Dendritic cell treated with granulocyte-macrophage colony-stimulating factor and Interleukin-4, amounts not matched to agents 40 ng/mL and 50 ng/mL, for 4 days (primary cell): ENCODE measurements at regions not wholly inside any gene's neighbourhood (a gene's known extent, or its start where the extent isn't known, plus 50 kb on each side); places are given as distances from the start of the nearest gene placed in this dataset.

Experiments
- H3K27ac Mint-ChIP-seq: one replicate; pipeline ENCODE4 v1.8.0; 2022; ENCODE audit warnings: mild to moderate bottlenecking, mixed read lengths
- H3K27me3 Mint-ChIP-seq: one replicate; pipeline ENCODE4 v1.8.0; 2022; ENCODE audit warnings: mild to moderate bottlenecking, mixed read lengths
- H3K36me3 Mint-ChIP-seq: one replicate; pipeline ENCODE4 v1.8.0; 2022; ENCODE audit warnings: low read depth, mixed read lengths
- H3K4me1 Mint-ChIP-seq: one replicate; pipeline ENCODE4 v1.8.0; 2022; ENCODE audit warnings: low read depth, mixed read lengths
- H3K4me3 Mint-ChIP-seq: one replicate; pipeline ENCODE4 v1.8.0; 2022; ENCODE audit warnings: mild to moderate bottlenecking, moderate library complexity, mixed read lengths
- H3K9me3 Mint-ChIP-seq: one replicate; pipeline ENCODE4 v1.8.0; 2022; ENCODE audit warnings: mixed read lengths
- intact Hi-C: fragments of 100-400 bp; cut with micrococcal nuclease; formaldehyde crosslinking; loops from one replicate; pipeline ENCODE4 v1.15.0; 2022

DNA sequence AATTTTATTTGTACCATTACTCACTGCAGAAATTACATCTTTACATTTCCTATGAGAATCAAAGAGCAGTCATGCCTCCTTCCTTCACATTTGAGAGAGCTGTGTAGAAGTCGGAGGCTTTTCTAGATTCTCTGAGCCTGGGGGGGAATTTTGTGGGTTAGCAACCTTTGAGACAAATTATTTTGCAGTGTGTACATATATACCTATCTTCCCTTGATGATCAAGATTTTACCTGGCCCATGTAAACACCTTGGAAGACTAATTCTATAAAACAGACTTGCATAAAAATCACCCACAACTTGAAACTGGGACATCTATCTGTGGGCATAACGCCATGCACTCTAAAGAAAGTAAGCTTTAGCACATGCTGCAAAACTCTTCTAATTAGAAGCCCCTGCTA lies 491.5 kb upstream of the MDFIC2 start:
- H3K27me3 Mint-ChIP-seq: no peaks in the 10 kb centered on the region
- intact Hi-C loops: no loop called here
- no peak overlapping the region for H3K4me3 Mint-ChIP-seq
- H3K9me3 Mint-ChIP-seq: no peaks in the 10 kb centered on the region
- no peaks in the 10 kb centered on the region for H3K36me3 Mint-ChIP-seq
- H3K4me1 Mint-ChIP-seq: no peaks in the 10 kb centered on the region
- no peak overlapping the region for H3K27ac Mint-ChIP-seq

- Mint-ChIP-seq H3K27me3 (no peaks in the 10 kb centered on the region), H3K4me3 (no peak overlapping the region), H3K36me3 (no peaks in the 10 kb centered on the region), H3K4me1 (no peaks in the 10 kb centered on the region), H3K27ac (no peak overlapping the region), H3K9me3 (no peaks in the 10 kb centered on the region)
- intact Hi-C loops: no loop called here
These were observed 490.9 kb upstream of the MDFIC2 start for GRCh38 chr3:70803319-70803718.

GRCh38 chr3:70800951-70801350 lies 488.5 kb upstream of the MDFIC2 start:
- intact Hi-C loops: no loop called here
- Mint-ChIP-seq H3K4me3 (no peak overlapping the region), H3K36me3 (no peaks in the 10 kb centered on the region), H3K27ac (no peak overlapping the region), H3K4me1 (no peaks in the 10 kb centered on the region), H3K27me3 (no peaks in the 10 kb centered on the region), H3K9me3 (peaks cover 8% of the 10 kb centered on the region)

DNA sequence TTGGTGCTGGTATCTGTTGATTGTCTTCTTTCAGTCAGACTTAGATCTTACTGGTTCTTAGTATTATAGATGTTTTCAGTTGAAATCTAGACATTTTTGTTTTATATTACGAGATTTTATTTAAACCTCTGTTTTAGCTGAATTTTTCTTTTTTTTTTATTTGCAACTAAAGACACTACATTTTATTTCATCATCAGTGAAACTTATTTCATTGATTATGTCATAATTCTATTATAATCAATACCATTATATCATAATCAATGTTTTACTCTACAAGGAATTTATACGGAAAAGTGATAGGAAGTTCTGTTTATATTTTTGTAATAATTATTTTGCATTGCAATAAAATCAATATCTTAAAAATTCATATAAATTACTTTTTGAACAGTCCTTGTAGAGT lies 477.4 kb upstream of the MDFIC2 start:
- H3K27ac Mint-ChIP-seq: no peak overlapping the region
- H3K4me3 Mint-ChIP-seq: no peak overlapping the region
- intact Hi-C loops: no loop called here
- no peaks in the 10 kb centered on the region for H3K4me1 Mint-ChIP-seq
- no peaks in the 10 kb centered on the region for H3K9me3 Mint-ChIP-seq
- no peaks in the 10 kb centered on the region for H3K36me3 Mint-ChIP-seq
- no peaks in the 10 kb centered on the region for H3K27me3 Mint-ChIP-seq

GRCh38 chr3:70780790-70781189 lies 468.4 kb upstream of the MDFIC2 start:
- Mint-ChIP-seq H3K27me3 (no peaks in the 10 kb centered on the region), H3K9me3 (no peaks in the 10 kb centered on the region), H3K4me3 (no peak overlapping the region), H3K36me3 (no peaks in the 10 kb centered on the region), H3K27ac (no peak overlapping the region), H3K4me1 (no peaks in the 10 kb centered on the region)
- intact Hi-C loops: no loop called here

- no peak overlapping the region for H3K4me3 Mint-ChIP-seq
- no peaks in the 10 kb centered on the region for H3K4me1 Mint-ChIP-seq
- H3K9me3 Mint-ChIP-seq: no peaks in the 10 kb centered on the region
- H3K27me3 Mint-ChIP-seq: no peaks in the 10 kb centered on the region
- intact Hi-C loops: no loop called here
- H3K27ac Mint-ChIP-seq: no peak overlapping the region
- H3K36me3 Mint-ChIP-seq: no peaks in the 10 kb centered on the region
These were observed 466.9 kb upstream of the MDFIC2 start for GRCh38 chr3:70779296-70779695.

- intact Hi-C loops: no loop called here
- H3K27ac Mint-ChIP-seq: no peak overlapping the region
These were observed 463.6 kb upstream of the MDFIC2 start for GRCh38 chr3:70776081-70776480.

GRCh38 chr3:70775257-70775656 lies 462.8 kb upstream of the MDFIC2 start:
- Mint-ChIP-seq H3K27me3 (no peaks in the 10 kb centered on the region), H3K27ac (no peak overlapping the region), H3K4me1 (no peaks in the 10 kb centered on the region), H3K9me3 (no peaks in the 10 kb centered on the region), H3K36me3 (no peaks in the 10 kb centered on the region), H3K4me3 (no peak overlapping the region)
- intact Hi-C loops: no loop called here

More at GRCh38 chr3:70776081-70776480, 463.6 kb upstream of the MDFIC2 start:
- Mint-ChIP-seq H3K36me3 (no peaks in the 10 kb centered on the region), H3K9me3 (no peaks in the 10 kb centered on the region), H3K4me1 (no peaks in the 10 kb centered on the region), H3K27me3 (no peaks in the 10 kb centered on the region), H3K4me3 (no peak overlapping the region)

- Mint-ChIP-seq H3K27me3 (no peaks in the 10 kb centered on the region), H3K9me3 (no peaks in the 10 kb centered on the region), H3K36me3 (no peaks in the 10 kb centered on the region), H3K27ac (no peak overlapping the region), H3K4me1 (no peaks in the 10 kb centered on the region), H3K4me3 (no peak overlapping the region)
- intact Hi-C loops: no loop called here
These were observed 462.2 kb upstream of the MDFIC2 start for GRCh38 chr3:70774641-70775040.

DNA sequence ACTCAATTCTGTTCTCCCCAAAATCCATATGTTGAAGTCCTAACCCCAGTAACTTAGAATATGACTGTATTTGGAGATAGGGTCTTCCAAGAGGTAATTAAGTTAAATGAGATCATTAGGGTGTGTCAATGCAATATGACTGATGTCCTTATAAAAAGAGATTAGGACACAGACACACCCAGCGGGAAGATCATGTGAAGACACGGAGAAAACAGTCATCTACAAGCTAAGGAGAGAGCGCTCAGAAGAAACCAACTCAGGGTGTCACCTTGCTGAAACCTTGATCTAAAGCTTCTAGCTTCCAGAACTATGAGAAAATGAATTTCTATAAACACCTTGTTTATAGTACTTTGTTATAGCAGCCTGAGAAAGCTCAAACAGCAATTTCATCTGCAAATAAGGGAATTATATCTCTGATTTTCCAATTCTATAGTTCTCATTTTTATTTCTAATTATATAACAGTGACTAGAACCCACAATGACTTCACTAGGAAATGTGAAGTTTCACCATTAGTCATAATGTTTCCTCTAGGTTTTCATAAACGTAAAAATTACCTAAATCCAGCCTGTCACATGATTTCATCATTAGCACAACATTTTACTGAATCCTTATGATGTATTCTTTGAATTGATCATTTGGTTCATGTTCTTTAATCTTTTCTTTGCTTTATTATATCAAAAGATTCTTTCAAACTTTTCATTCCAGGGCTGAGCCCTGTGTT lies 459.1 kb upstream of the MDFIC2 start:
- no peaks in the 10 kb centered on the region for H3K9me3 Mint-ChIP-seq
- intact Hi-C loops: no loop called here
- H3K4me3 Mint-ChIP-seq: no peak overlapping the region
- H3K27me3 Mint-ChIP-seq: no peaks in the 10 kb centered on the region
- no peaks in the 10 kb centered on the region for H3K4me1 Mint-ChIP-seq
- no peak overlapping the region for H3K27ac Mint-ChIP-seq
- H3K36me3 Mint-ChIP-seq: no peaks in the 10 kb centered on the region

DNA sequence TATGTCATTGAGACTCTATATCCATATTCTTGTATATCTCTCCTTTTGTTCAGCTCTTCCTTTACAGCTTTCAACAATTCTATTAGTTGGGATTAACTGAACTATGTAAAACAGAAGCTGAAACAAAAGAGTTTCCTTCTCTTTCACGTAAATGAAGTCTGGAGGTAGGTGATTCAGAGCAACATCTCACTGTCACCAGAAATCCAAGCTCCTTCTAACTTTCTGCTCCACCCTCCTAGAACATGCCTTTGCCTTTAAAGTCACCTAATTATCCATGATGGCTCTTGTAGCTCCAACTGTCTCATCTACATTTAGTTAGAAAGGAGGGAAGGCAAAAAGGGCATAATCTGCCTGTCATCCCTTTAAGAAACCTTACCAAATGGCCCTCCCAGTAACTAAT lies 458.2 kb upstream of the MDFIC2 start:
- Mint-ChIP-seq H3K9me3 (no peaks in the 10 kb centered on the region), H3K4me3 (no peak overlapping the region), H3K27me3 (no peaks in the 10 kb centered on the region), H3K4me1 (no peaks in the 10 kb centered on the region), H3K27ac (no peak overlapping the region), H3K36me3 (no peaks in the 10 kb centered on the region)
- intact Hi-C loops: no loop called here

- H3K4me1 Mint-ChIP-seq: no peaks in the 10 kb centered on the region
- no peak overlapping the region for H3K27ac Mint-ChIP-seq
- H3K36me3 Mint-ChIP-seq: no peaks in the 10 kb centered on the region
- no peaks in the 10 kb centered on the region for H3K27me3 Mint-ChIP-seq
- H3K9me3 Mint-ChIP-seq: no peaks in the 10 kb centered on the region
- no peak overlapping the region for H3K4me3 Mint-ChIP-seq
- intact Hi-C loops: no loop called here
These were observed 453.9 kb upstream of the MDFIC2 start for GRCh38 chr3:70766301-70766700.

DNA sequence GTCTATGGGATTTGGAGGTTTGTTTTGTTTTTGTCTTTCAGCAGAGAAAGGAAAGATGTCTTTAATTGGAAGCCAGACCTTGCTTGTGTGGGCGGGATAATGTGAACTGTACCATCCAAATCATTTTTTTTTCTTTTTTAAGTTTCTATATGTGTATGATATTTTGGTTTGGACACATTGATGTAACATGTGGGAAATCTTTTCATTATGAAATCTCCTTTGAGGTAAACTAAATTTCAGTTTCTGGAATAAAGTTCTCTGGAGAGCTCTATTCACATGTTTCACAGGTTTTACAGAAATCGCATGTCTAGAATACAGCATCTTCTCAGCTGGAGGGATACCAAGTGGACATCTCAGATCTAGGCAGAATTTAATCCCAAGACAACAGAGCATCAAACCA lies 451.5 kb upstream of the MDFIC2 start:
- Mint-ChIP-seq H3K36me3 (no peaks in the 10 kb centered on the region), H3K9me3 (no peaks in the 10 kb centered on the region), H3K27me3 (no peaks in the 10 kb centered on the region), H3K4me1 (no peaks in the 10 kb centered on the region), H3K4me3 (no peak overlapping the region), H3K27ac (no peak overlapping the region)
- intact Hi-C loops: no loop called here

DNA sequence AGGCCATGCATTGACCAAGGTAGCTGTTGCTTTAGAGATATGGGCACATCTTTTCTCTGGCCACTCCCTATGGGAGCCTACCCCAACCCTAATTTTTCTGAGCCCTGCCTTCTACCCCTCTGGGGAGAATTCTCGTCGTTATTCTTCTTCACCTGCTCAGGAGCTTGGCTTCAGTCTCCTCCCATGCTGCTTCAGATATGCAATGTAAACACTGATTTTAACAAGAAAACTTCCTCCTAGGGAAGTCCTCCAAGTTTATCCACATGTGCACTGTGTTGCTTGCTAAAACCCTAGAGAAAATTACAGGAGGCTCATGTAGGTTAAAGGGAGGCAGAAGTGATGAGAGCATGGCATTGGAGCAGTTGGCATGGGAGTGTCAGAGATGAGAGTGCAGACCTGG lies 445.2 kb upstream of the MDFIC2 start:
- peaks cover 12% of the 10 kb centered on the region for H3K4me1 Mint-ChIP-seq

DNA sequence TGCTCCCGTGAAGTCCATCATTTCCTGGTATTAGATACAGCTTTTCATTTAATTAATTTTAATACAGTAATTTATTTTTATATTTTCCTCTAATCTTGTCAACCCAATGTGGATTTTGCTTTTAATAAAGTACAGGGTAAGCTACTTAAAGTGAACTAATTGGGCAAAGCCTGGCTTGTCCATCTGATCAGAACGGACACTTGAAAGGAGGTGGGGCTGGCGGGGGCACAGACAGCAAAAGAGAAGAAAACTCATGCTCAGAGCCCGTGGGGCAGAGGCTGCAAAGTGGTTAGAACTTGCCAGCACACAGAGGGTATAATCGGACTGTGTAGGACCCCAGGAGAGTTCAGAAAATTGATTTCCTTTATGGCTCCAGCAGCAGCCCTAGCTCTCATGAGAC lies 443.1 kb upstream of the MDFIC2 start:
- intact Hi-C loops: no loop called here
- Mint-ChIP-seq H3K36me3 (no peaks in the 10 kb centered on the region), H3K27ac (no peak overlapping the region)

More for the DNA sequence above, 445.2 kb upstream of the MDFIC2 start:
- Mint-ChIP-seq H3K27me3 (no peaks in the 10 kb centered on the region), H3K9me3 (peaks cover 2% of the 10 kb centered on the region), H3K36me3 (no peaks in the 10 kb centered on the region), H3K27ac (no peak overlapping the region), H3K4me3 (no peak overlapping the region)
- intact Hi-C loops: no loop called here

More for the DNA sequence above, 443.1 kb upstream of the MDFIC2 start:
- H3K27me3 Mint-ChIP-seq: no peaks in the 10 kb centered on the region
- peaks cover 12% of the 10 kb centered on the region for H3K4me1 Mint-ChIP-seq
- no peak overlapping the region for H3K4me3 Mint-ChIP-seq
- H3K9me3 Mint-ChIP-seq: peaks cover 12% of the 10 kb centered on the region
